GF-D8 (cell line): ENCODE measurements at regions not wholly inside any gene's neighbourhood (a gene's known extent, or its start where the extent isn't known, plus 50 kb on each side); places are given as distances from the start of the nearest gene placed in this dataset.
A peak's percentile ranks its signal among the peaks of the same experiment; 100 is the strongest.

Source experiments
- DNase-seq: peaks from one replicate; lab custom pipeline; 2025; lab: John Stamatoyannopoulos, UW

GRCh38 chr4:23660865-23661264 is 229.0 kb downstream of the PPARGC1A start:
- no peak for DNase-seq

GRCh38 chr4:23654791-23655190 is 235.1 kb downstream of the PPARGC1A start:
- DNase-seq, result no peak

- no peak for DNase-seq
Observed at GRCh38 chr4:23648854-23649596, 240.8 kb downstream of the PPARGC1A start.

GRCh38 chr4:23635468-23635867 is 254.4 kb downstream of the PPARGC1A start:
- no peak for DNase-seq

- DNase-seq, result no peak
Observed at GRCh38 chr4:23631255-23631950, 258.4 kb downstream of the PPARGC1A start.

- no peak for DNase-seq
Observed at GRCh38 chr4:23630110-23630509, 259.7 kb downstream of the PPARGC1A start.

GRCh38 chr4:23629421-23629820 is 260.4 kb downstream of the PPARGC1A start:
- no peak for DNase-seq

GRCh38 chr4:23614284-23614892 is 275.5 kb downstream of the PPARGC1A start:
- peak; percentile 14 for DNase-seq

- no peak for DNase-seq
Observed at GRCh38 chr4:23613782-23614181, 276.1 kb downstream of the PPARGC1A start.

GRCh38 chr4:23602720-23603119 is 287.1 kb downstream of the PPARGC1A start:
- no peak for DNase-seq

GRCh38 chr4:23594125-23594524 is 295.7 kb downstream of the PPARGC1A start:
- no peak for DNase-seq

- no peak for DNase-seq
Observed at GRCh38 chr4:23590431-23590830, 299.4 kb downstream of the PPARGC1A start.

GRCh38 chr4:23584024-23584423 is 305.8 kb downstream of the PPARGC1A start:
- no peak for DNase-seq

GRCh38 chr4:23582671-23583070 is 307.2 kb downstream of the PPARGC1A start:
- no peak for DNase-seq

GRCh38 chr4:23579166-23579565 is 310.7 kb downstream of the PPARGC1A start:
- DNase-seq, result no peak

GRCh38 chr4:23577398-23577797 is 312.4 kb downstream of the PPARGC1A start:
- no peak for DNase-seq

GRCh38 chr4:23572382-23572781 is 317.5 kb downstream of the PPARGC1A start:
- no peak for DNase-seq

GRCh38 chr4:23567338-23567737 is 322.5 kb downstream of the PPARGC1A start:
- no peak for DNase-seq

GRCh38 chr4:23560748-23561147 is 329.1 kb downstream of the PPARGC1A start:
- no peak for DNase-seq

- DNase-seq, result no peak
Observed at GRCh38 chr4:23558101-23558500, 331.7 kb downstream of the PPARGC1A start.

GRCh38 chr4:23547601-23548000 is 342.2 kb downstream of the PPARGC1A start:
- DNase-seq, result no peak

GRCh38 chr4:23547096-23547495 is 342.8 kb downstream of the PPARGC1A start:
- DNase-seq, result no peak

- no peak for DNase-seq
Observed at GRCh38 chr4:23539969-23540569, 349.8 kb downstream of the PPARGC1A start.
